ENCODE measurements at regions not wholly inside any gene's neighbourhood (a gene's known extent, or its start where the extent isn't known, plus 50 kb on each side); places are given as distances from the start of the nearest gene placed in this dataset.
"Not testable (repeated sequence)": the region's sequence is repeated elsewhere in the genome, so short reads cannot be mapped to it uniquely, and the experiment has no call there.

GRCh38 chr4:29104694-29105093, 1615.5 kb upstream of the PCDH7 start:
- no peak for DNase-seq (ENCODE audit: low spot score)

GRCh38 chr4:29113960-29114359, 1606.2 kb upstream of the PCDH7 start:
- no peak for DNase-seq (ENCODE audit: low spot score)

DNA sequence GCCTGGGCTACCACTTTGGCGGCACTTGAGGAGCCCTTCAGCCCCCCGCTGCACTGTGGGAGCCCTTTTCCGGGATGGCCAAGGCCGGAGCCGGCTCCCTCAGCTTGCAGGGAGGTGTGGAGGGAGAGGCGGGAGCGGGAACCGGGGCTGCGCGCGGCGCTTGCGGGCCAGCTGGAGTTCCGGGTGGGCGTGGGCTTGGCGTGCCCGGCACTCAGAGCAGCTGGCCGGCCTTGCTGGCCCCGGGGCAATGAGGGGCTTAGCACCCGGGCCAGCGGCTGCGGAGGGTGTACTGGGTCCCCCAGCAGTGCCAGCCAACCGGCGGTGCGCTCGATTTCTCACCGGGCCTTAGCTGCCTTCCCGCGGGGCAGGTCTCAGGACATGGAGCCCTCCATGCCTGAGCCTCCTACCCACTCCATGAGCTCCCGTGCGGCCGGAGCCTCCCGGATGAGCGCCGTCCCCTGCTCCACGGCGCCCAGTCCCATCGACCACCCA, 1602.9 kb upstream of the PCDH7 start:
- not testable (repeated sequence) for DNase-seq (ENCODE audit: low spot score)

- DNase-seq (ENCODE audit: low spot score): no peak
Observed at GRCh38 chr4:29121586-29121985, 1598.6 kb upstream of the PCDH7 start.

GRCh38 chr4:29128810-29129209, 1591.4 kb upstream of the PCDH7 start:
- no peak for DNase-seq (ENCODE audit: low spot score)

DNA sequence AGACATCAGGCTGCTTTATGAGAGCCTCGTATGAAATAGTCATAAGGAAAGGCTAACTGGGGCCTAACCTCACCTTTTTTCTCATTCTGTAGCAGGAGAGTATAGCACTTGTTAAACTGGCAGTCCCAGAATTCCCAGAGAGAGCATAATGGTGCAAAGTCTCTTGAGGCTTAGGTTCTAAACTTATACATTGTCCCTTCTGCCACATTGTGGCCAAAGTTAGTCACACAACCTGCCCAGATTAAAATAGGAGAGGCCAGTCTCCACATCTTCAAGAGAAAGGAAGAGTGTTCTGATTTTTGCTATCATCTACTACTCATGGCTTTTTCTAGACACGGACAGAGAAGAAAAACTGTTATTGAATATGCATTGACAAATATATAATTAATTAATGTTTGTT, 1588.9 kb upstream of the PCDH7 start:
- no peak for DNase-seq (ENCODE audit: low spot score)

- no peak for DNase-seq (ENCODE audit: low spot score)
Observed at GRCh38 chr4:29142708-29143107, 1577.5 kb upstream of the PCDH7 start.

DNA sequence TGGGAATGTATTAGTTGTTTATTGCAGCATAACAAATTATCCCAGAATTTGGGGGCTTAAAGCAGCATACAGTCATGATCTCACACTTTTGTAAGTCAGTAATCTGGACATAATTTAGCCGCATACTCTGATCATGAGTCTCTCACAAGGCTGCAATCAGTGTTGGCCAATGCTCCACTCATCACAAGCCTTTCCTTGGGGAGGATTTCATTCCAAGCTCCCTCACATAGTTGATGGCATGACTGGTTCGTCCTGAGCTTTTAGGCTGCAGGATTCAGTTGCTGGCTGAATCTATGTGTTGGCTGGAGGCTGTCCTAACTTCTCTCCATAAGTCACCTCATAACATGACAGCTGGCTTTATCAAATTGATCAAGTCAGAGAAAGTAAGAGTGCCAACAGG, 1568.6 kb upstream of the PCDH7 start:
- DNase-seq (ENCODE audit: low spot score): no peak

DNA sequence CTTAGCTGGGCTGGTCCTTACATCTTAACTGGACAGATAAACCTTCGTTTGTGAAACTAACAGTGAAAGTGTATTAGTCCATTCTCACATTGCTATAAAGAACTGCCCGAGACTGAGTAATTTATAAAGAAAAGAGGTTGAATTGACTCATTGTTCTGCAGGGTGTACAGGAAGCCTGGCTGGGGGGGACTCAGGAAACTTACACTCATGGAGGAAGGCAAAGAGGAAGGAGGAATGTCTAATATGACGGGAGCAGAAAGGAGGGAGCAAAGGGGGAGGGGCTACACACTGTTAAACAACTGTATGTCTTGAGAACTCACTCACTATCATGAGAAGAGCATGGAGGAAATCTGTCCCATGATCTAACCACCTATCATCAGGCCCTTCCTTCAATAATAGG, 1566.5 kb upstream of the PCDH7 start:
- no peak for DNase-seq (ENCODE audit: low spot score)

GRCh38 chr4:29175291-29175690, 1544.9 kb upstream of the PCDH7 start:
- no peak for DNase-seq (ENCODE audit: low spot score)

DNA sequence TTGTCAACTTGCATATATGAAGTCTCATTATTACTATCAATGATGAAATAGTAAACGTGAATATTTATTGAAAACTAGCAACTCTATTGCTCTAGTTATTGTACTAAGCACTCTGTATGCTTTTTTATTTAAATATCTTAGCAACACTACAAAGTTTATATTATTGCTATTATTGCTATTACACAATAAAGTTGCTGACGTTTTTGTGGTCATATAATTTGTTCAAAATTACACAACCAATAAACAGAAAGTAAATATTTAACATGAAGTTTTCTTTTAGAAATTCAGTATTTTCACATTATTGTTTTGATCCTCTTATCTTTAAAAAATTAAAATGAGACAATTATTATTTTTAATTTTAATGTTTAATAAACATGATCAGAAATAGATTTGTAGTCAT, 1521.1 kb upstream of the PCDH7 start:
- no peak for DNase-seq (ENCODE audit: low spot score)

DNA sequence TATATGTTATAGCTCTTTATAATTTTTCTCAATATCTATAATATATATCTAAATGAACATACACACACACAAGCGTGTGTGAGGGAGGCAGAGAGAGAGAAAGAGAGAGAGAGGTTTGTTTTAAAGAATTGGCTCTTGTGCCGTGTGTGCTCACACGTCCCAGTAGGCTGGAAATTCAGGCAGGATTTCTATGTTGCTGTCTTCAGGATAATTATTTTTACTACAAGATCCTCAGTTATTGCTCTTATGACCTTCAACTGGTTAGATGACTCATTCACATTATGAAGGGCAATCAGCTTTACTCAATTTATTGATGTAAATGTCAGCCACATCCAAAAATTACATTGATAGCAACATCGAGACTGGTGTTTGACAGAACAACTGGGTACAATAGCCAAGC, 1520.7 kb upstream of the PCDH7 start:
- DNase-seq (ENCODE audit: low spot score): no peak

- DNase-seq (ENCODE audit: low spot score): no peak
Observed at GRCh38 chr4:29213020-29213419, 1507.1 kb upstream of the PCDH7 start.

DNA sequence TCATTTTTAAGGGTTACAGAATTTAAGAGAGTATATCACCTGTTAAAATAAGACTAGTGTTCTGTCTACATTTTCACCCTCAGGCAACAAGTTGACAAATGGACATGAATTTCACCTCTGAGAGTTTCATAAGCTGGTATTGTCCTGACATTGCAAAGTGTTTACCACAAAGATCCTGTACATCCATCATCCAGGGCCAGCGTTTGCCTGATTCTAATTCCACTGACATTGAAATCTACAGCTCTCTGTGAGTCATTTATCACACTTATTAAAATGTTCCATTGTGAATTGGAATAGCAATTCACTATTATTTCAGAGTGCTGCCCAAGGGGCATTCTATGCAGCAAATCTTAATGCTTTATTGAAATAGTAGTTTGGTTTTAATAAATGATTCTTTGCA, 1499.4 kb upstream of the PCDH7 start:
- DNase-seq (ENCODE audit: low spot score): no peak

DNA sequence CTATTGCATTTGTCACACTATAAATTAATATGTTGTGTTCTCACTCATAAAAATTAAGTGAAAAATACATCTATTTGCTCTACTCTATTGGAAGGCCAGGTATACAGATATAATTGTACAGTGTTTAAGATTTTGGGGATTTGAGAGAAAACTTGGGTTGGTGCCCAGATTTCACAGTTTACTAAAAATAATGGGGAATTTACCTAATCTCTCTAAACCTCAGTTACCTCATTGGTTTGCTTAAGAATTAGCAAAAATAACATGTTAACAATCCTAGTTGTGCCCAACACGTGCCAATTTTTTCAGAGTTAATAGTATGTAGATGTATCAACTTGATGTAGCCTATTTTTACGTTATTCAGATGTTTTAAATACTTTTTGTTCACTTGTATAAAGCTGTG, 1495.3 kb upstream of the PCDH7 start:
- DNase-seq (ENCODE audit: low spot score): no peak

DNA sequence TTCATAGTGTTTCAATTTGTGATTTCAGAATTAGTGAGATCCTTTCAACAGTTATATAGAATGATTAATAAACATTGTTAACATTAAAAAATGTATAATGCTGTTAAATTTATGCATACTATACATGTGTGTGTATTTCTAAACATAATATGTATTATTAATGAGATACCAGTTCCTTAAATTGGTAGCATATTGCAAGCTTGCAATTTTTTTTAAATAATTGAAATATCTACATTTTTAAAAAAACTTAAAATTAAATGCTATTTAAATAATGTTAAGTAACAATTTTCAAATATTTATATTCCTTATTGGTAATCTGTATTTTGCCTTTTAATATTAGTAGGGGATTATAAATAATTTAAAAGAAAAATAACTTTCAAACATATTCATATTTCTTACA, 1479.5 kb upstream of the PCDH7 start:
- no peak for DNase-seq (ENCODE audit: low spot score)

- no peak for DNase-seq (ENCODE audit: low spot score)
Observed at GRCh38 chr4:29243054-29243453, 1477.1 kb upstream of the PCDH7 start.

DNA sequence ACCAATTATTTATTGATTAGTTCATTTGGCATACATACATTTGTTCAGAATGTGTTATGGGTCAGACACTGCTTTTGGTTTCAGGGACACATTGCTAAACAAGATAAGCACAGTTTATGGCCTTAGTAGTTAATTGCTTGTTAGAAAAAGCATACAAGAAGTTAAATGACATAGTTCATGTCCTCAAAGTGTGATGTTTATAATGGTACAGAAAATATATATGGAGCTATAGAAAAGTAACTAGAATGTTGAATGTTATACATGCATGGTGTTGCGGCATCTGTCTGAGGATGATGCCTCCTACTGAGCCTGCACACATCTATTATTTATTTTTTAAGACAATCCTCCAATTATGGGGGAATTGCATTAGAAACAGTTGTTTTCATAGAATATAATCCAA, 1476.3 kb upstream of the PCDH7 start:
- no peak for DNase-seq (ENCODE audit: low spot score)

- DNase-seq (ENCODE audit: low spot score): no peak
Observed at GRCh38 chr4:29259556-29259955, 1460.6 kb upstream of the PCDH7 start.

DNA sequence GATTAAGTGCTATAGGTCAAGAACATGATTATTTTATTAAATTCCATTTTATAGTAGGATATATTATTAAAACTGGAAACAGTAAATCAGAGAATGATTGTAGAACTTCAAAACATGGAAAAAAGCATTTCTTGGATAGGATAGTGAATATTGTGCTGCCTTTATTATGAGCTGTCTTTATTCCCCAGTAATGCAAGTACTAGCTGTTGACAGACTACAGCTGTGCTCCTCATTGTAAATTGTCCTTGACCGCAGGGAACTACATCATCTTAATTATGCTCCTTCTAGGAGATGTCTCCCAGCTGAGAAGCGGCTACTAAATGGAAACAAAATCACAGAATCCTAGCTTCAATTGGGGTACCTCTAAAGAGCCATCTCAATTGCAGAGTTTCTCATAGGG, 1457.2 kb upstream of the PCDH7 start:
- no peak for DNase-seq (ENCODE audit: low spot score)

GRCh38 chr4:29276150-29276549, 1444.0 kb upstream of the PCDH7 start:
- no peak for DNase-seq (ENCODE audit: low spot score)

GRCh38 chr4:29277381-29277780, 1442.8 kb upstream of the PCDH7 start:
- DNase-seq (ENCODE audit: low spot score): no peak

- DNase-seq (ENCODE audit: low spot score): no peak
Observed at GRCh38 chr4:29278585-29278984, 1441.6 kb upstream of the PCDH7 start.

DNA sequence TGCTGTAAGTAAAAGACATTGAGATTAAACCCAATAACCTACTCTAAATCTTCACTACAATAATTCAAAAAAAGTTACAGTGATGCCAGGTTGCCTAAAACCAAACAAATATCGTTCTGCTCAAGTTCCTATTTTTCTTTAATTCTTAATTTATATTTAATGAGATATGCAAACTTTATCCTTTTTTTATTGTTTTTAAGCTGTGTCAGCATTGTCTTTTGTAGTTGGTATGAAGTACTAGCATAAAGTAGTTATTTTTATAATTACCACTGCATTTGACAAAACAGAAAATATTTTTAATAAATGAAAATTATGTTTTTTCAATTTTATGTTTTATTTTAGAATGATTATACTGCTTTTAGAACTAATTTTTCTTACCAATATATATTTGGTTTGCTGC, 1431.1 kb upstream of the PCDH7 start:
- DNase-seq (ENCODE audit: low spot score): no peak

DNA sequence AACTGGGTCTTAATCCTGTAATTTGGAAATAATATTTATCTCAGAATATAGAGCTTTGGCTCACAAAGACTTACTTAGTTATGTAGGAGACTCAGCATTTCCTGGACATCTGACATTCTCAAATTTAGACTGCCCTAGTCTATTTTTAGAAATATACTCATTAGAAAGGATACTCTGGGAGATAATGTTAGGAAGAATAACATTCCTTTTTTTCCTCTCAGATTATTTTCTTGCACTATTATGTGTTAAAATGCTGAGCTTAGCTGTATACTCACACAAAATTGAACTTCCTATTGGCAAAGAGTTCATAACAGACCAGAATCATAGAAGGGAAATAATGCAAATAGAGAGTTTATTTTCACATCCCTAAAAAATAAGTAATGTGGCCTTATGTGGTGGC, 1424.9 kb upstream of the PCDH7 start:
- no peak for DNase-seq (ENCODE audit: low spot score)
